ENCODE measurements at regions not wholly inside any gene's neighbourhood (a gene's known extent, or its start where the extent isn't known, plus 50 kb on each side); places are given as distances from the start of the nearest gene placed in this dataset.

DNA sequence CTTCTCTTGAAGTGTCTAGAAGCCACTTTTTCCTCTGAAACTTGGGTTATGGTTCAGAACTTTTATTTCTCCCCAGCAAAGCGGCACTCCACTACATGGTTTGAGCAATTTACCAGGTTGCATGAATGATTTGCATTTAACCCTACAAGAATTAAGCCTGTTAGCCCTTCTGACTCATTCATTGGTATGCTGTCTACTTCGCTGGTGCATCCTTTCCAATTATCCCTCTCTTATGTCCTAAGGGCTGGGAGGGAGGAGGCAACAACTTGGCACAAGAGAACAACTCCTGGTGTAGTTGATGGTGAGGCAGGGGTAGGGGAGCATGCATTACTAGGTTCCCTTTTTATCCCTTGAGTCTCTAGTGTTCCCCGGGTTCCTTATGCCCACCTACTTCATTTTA, 293.4 kb upstream of the MEX3C start:
- no peaks in the 10 kb centered on the region for H4K20me1 ChIP-seq (ENCODE audit: insufficient read depth)
- ChIA-PET CTCF (no interaction called here), POLR2A (no interaction called here)
- no peak overlapping the region for H3K9ac ChIP-seq
- no peak overlapping the region for H3K4me3 ChIP-seq (ENCODE audit: low read depth in 2 of 2, low read length in 1 of 2)
- no peak overlapping the region for H2AFZ ChIP-seq (ENCODE audit: low read depth)
- no peaks in the 10 kb centered on the region for H3K79me2 ChIP-seq (ENCODE audit: insufficient read depth)
- no peaks in the 10 kb centered on the region for H3K27me3 ChIP-seq (ENCODE audit: insufficient read depth)
- WGBS (ENCODE audit: low lambda C conversion rate), result 20% methylated on average over 3 of the region's 3 CpGs
- H3K4me1 ChIP-seq (ENCODE audit: control insufficient read depth in 1 of 2, insufficient read depth in 2 of 2, low read depth in 1 of 2, low read length in 1 of 2), result no peaks in the 10 kb centered on the region; a peak in 1 of 4 replicates
- no peak overlapping the region for H3K27ac ChIP-seq (ENCODE audit: low read depth in 2 of 2, low read length in 1 of 2)
- H3K9me2 ChIP-seq, result no peaks in the 10 kb centered on the region
- no peak overlapping the region for H3K4me2 ChIP-seq
- H3K9me3 ChIP-seq, result no peaks in the 10 kb centered on the region
- H3F3A ChIP-seq (replicated peaks; ENCODE audit: insufficient read depth), result no peaks in the 10 kb centered on the region
- TF ChIP-seq TEAD4 (IDR thresholded peaks at IDR 0.05; ENCODE audit: borderline replicate concordance, insufficient read depth), result no peak
- TF ChIP-seq, protein P1, sequence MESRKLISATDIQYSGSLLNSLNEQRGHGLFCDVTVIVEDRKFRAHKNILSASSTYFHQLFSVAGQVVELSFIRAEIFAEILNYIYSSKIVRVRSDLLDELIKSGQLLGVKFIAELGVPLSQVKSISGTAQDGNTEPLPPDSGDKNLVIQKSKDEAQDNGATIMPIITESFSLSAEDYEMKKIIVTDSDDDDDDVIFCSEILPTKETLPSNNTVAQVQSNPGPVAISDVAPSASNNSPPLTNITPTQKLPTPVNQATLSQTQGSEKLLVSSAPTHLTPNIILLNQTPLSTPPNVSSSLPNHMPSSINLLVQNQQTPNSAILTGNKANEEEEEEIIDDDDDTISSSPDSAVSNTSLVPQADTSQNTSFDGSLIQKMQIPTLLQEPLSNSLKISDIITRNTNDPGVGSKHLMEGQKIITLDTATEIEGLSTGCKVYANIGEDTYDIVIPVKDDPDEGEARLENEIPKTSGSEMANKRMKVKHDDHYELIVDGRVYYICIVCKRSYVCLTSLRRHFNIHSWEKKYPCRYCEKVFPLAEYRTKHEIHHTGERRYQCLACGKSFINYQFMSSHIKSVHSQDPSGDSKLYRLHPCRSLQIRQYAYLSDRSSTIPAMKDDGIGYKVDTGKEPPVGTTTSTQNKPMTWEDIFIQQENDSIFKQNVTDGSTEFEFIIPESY (IDR thresholded peaks at IDR 0.05; ENCODE audit: borderline replicate concordance, low read depth), result no peak
- TF ChIP-seq NRF1 (IDR thresholded peaks at IDR 0.05; ENCODE audit: low read depth, low read length), result no peak
- TF ChIP-seq, protein P2, sequence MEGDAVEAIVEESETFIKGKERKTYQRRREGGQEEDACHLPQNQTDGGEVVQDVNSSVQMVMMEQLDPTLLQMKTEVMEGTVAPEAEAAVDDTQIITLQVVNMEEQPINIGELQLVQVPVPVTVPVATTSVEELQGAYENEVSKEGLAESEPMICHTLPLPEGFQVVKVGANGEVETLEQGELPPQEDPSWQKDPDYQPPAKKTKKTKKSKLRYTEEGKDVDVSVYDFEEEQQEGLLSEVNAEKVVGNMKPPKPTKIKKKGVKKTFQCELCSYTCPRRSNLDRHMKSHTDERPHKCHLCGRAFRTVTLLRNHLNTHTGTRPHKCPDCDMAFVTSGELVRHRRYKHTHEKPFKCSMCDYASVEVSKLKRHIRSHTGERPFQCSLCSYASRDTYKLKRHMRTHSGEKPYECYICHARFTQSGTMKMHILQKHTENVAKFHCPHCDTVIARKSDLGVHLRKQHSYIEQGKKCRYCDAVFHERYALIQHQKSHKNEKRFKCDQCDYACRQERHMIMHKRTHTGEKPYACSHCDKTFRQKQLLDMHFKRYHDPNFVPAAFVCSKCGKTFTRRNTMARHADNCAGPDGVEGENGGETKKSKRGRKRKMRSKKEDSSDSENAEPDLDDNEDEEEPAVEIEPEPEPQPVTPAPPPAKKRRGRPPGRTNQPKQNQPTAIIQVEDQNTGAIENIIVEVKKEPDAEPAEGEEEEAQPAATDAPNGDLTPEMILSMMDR (IDR thresholded peaks at IDR 0.05), result no peak
- TF ChIP-seq RXRA (IDR thresholded peaks at IDR 0.05; ENCODE audit: borderline replicate concordance, low read depth), result no peak
- no peak for DNase-seq
- no peaks in the 10 kb centered on the region for H3K36me3 ChIP-seq (replicated peaks in 1 of 2; ENCODE audit: control insufficient read depth in 1 of 2, insufficient read depth in 2 of 2, low read length in 1 of 2)

DNA sequence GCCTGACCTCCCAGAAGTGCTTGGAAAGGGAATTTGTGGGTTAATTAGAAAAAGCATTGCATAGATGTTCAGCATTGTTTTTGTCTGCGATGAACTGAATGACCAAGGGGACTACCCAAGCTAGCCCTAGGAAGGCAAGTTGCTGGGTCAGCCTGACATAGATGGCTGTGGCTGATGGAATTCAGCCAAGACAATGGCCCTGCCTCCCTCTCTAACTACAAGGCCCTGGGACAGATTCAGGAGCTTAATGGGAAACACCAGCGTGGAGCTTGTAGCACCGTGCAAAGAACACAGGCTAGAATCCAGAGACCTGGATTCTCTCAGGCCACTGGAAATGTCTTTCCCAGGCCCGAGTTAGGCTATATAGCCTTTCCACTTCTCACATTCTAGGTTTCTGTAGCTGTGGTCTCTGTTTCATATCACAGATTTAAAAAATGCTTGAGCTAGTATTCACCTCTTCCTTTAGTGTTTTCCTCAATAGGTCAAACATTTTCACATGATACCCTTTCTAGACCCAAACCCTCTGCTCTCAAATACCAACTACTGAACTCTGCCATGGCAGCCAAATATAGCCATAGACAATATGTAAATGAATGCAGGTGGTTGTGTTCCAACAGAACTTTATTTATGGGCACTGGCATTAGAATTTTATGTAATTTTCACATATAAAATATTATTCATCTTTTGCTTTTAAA, 294.3 kb upstream of the MEX3C start:
- Histone ChIP-seq H3K4me1 (ENCODE audit: control insufficient read depth in 1 of 2, insufficient read depth in 2 of 2, low read depth in 1 of 2, low read length in 1 of 2) (no peaks in the 10 kb centered on the region; a peak in 1 of 4 replicates), H3K9me3 (no peaks in the 10 kb centered on the region), H3K9me2 (no peaks in the 10 kb centered on the region), H3F3A (replicated peaks; ENCODE audit: insufficient read depth) (no peaks in the 10 kb centered on the region), H3K4me3 (ENCODE audit: low read depth in 2 of 2, low read length in 1 of 2) (no peak overlapping the region), H3K27ac (ENCODE audit: low read depth in 2 of 2, low read length in 1 of 2) (no peak overlapping the region), H4K20me1 (ENCODE audit: insufficient read depth) (no peaks in the 10 kb centered on the region), H3K27me3 (ENCODE audit: insufficient read depth) (no peaks in the 10 kb centered on the region), H3K79me2 (ENCODE audit: insufficient read depth) (no peaks in the 10 kb centered on the region), H2AFZ (ENCODE audit: low read depth) (no peak overlapping the region), H3K4me2 (no peak overlapping the region), H3K9ac (no peak overlapping the region), H3K36me3 (replicated peaks in 1 of 2; ENCODE audit: control insufficient read depth in 1 of 2, insufficient read depth in 2 of 2, low read length in 1 of 2) (no peaks in the 10 kb centered on the region)
- ChIA-PET POLR2A (no interaction called here), CTCF (no interaction called here)
- TF ChIP-seq, protein P2 (IDR thresholded peaks at IDR 0.05), result no peak
- 40% methylated on average over 4 of the region's 4 CpGs for WGBS (ENCODE audit: low lambda C conversion rate)
- DNase-seq, result no peak

All from SK-N-SH (cell line).